ENCODE measurements at regions not wholly inside any gene's neighbourhood (a gene's known extent, or its start where the extent isn't known, plus 50 kb on each side); places are given as distances from the start of the nearest gene placed in this dataset.

DNA sequence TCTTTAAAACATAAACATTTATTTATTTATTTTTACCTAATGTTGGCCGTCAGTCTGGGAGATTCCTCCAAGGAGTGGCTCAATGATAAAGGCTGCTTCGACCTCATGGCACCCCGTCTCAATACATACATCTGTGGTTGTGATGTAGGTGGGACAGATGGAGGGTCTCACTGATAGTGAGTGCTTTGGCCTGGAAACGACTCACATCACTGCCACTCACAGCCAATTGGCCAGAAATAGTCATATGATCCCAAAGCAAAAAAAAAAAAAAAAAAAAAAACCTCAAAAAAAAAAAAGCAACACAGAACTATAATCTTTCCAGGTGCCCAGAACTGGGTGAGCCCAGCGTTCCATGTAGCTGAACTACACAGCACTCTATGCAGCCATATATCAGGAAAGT, 125.4 kb downstream of the PSAT1 start:
- Histone ChIP-seq H3K27ac (ENCODE audit: low read length, poor library complexity, severe bottlenecking) (no peak overlapping the region), H3K18ac (ENCODE audit: low read depth in 1 of 2, low read length in 2 of 2) (no peak overlapping the region), H3K36me3 (ENCODE audit: control insufficient read depth in 1 of 2, insufficient read depth in 2 of 2, low read depth in 1 of 2, low read length in 2 of 2) (no peaks in the 10 kb centered on the region), H2AFZ (ENCODE audit: low read depth, low read length) (no peak overlapping the region), H2BK120ac (ENCODE audit: low read depth, low read length) (no peak overlapping the region), H3K4me2 (ENCODE audit: low read length, poor library complexity, severe bottlenecking) (no peak overlapping the region), H4K91ac (ENCODE audit: low read length) (no peak overlapping the region), H3K4ac (ENCODE audit: low read depth in 1 of 2, low read length in 2 of 2) (no peak overlapping the region), H2BK12ac (ENCODE audit: low read length in 2 of 2) (no peak overlapping the region), H3K14ac (ENCODE audit: low read length in 2 of 2) (no peak overlapping the region), H3K9ac (ENCODE audit: low read length) (no peak overlapping the region), H3K4me3 (ENCODE audit: insufficient read depth in 1 of 2, low read depth in 1 of 2, low read length in 2 of 2) (no peak overlapping the region), H2BK5ac (ENCODE audit: low read depth, low read length, poor library complexity, severe bottlenecking) (no peak overlapping the region), H2AK5ac (ENCODE audit: low read length, severe bottlenecking) (no peak overlapping the region), H3K79me1 (replicated peaks; ENCODE audit: low read length, poor library complexity, severe bottlenecking) (no peaks in the 10 kb centered on the region), H4K8ac (ENCODE audit: low read length) (no peak overlapping the region), H3K9me3 (ENCODE audit: control insufficient read depth, low read length) (no peaks in the 10 kb centered on the region), H3K4me1 (ENCODE audit: control insufficient read depth, insufficient read depth, low read depth, low read length) (no peaks in the 10 kb centered on the region), H3K27me3 (ENCODE audit: control insufficient read depth in 1 of 2, insufficient read depth in 1 of 2, low read length in 2 of 2) (no peaks in the 10 kb centered on the region), H2BK15ac (ENCODE audit: low read depth, poor library complexity, severe bottlenecking) (no peak overlapping the region), H3K23ac (ENCODE audit: low read length in 2 of 2) (no peak overlapping the region)
- DNase-seq = no peak
- WGBS = 95% methylated on average over 5 of the region's 5 CpGs

DNA sequence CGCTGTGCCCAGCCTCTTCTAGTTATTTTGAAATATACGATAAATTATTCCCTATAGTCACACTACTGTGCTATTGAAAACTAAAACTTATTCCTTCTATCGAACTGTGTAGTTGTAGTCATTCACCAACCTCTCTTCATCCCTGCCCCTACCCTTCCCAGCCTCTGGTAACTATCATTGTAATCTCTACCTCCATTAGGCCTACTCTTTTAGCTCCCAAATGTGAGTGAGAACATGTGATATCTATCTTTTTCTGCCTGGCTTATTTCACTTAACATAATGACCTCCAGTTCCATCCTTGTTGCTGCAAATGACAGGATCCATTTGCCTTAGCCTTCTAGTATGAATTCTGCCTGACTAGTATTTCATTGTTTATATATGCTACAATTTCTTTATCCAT, 127.4 kb downstream of the PSAT1 start:
- DNase-seq = no peak
- no peak overlapping the region for H3K4ac ChIP-seq (ENCODE audit: low read depth in 1 of 2, low read length in 2 of 2)
- no peaks in the 10 kb centered on the region for H3K36me3 ChIP-seq (ENCODE audit: control insufficient read depth in 1 of 2, insufficient read depth in 2 of 2, low read depth in 1 of 2, low read length in 2 of 2)
- H3K4me1 ChIP-seq (ENCODE audit: control insufficient read depth, insufficient read depth, low read depth, low read length) = no peaks in the 10 kb centered on the region
- peaks cover 3% of the 10 kb centered on the region for H3K9me3 ChIP-seq (ENCODE audit: control insufficient read depth, low read length)
- no peaks in the 10 kb centered on the region for H3K27me3 ChIP-seq (ENCODE audit: control insufficient read depth in 1 of 2, insufficient read depth in 1 of 2, low read length in 2 of 2)
- H3K23ac ChIP-seq (ENCODE audit: low read length in 2 of 2) = no peak overlapping the region
- no peak overlapping the region for H4K91ac ChIP-seq (ENCODE audit: low read length)
- WGBS = 99% methylated on average over 3 of the region's 3 CpGs
- no peak overlapping the region for H3K9ac ChIP-seq (ENCODE audit: low read length)
- H2AFZ ChIP-seq (ENCODE audit: low read depth, low read length) = no peak overlapping the region
- H3K79me1 ChIP-seq (replicated peaks; ENCODE audit: low read length, poor library complexity, severe bottlenecking) = no peaks in the 10 kb centered on the region
- H3K18ac ChIP-seq (ENCODE audit: low read depth in 1 of 2, low read length in 2 of 2) = no peak overlapping the region
- H3K27ac ChIP-seq (ENCODE audit: low read length, poor library complexity, severe bottlenecking) = no peak overlapping the region
- H3K4me3 ChIP-seq (ENCODE audit: insufficient read depth in 1 of 2, low read depth in 1 of 2, low read length in 2 of 2) = no peak overlapping the region
- no peak overlapping the region for H3K4me2 ChIP-seq (ENCODE audit: low read length, poor library complexity, severe bottlenecking)
- H2BK15ac ChIP-seq (ENCODE audit: low read depth, poor library complexity, severe bottlenecking) = no peak overlapping the region
- H3K14ac ChIP-seq (ENCODE audit: low read length in 2 of 2) = no peak overlapping the region
- H2BK12ac ChIP-seq (ENCODE audit: low read length in 2 of 2) = no peak overlapping the region
- no peak overlapping the region for H4K8ac ChIP-seq (ENCODE audit: low read length)
- H2BK5ac ChIP-seq (ENCODE audit: low read depth, low read length, poor library complexity, severe bottlenecking) = no peak overlapping the region
- no peak overlapping the region for H2BK120ac ChIP-seq (ENCODE audit: low read depth, low read length)
- no peak overlapping the region for H2AK5ac ChIP-seq (ENCODE audit: low read length, severe bottlenecking)

DNA sequence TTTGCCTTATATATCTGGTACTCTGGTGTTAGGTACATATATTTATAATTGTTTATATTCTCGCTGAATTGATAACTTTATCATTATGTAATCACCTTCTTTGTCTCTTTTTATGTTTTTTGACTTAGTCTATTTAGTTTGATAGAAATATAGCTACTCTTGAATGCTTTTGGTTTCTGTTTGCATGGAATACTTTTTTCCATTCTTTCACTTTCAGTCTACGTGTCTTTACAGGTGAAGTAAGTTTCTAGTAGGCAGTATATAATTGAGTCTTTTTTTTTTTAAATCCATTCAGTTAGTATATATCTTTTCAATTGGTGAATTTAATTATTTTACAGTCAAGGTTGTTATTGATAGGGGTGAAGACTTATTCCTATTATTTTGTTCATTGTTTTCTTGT, 131.7 kb downstream of the PSAT1 start:
- no peaks in the 10 kb centered on the region for H3K4me1 ChIP-seq (ENCODE audit: control insufficient read depth, insufficient read depth, low read depth, low read length)
- H2AFZ ChIP-seq (ENCODE audit: low read depth, low read length) = no peak overlapping the region
- no peak overlapping the region for H2BK120ac ChIP-seq (ENCODE audit: low read depth, low read length)
- no peak for DNase-seq
- H3K4me2 ChIP-seq (ENCODE audit: low read length, poor library complexity, severe bottlenecking) = no peak overlapping the region
- no peak overlapping the region for H3K18ac ChIP-seq (ENCODE audit: low read depth in 1 of 2, low read length in 2 of 2)
- no peak overlapping the region for H4K91ac ChIP-seq (ENCODE audit: low read length)
- H3K14ac ChIP-seq (ENCODE audit: low read length in 2 of 2) = no peak overlapping the region
- H2BK12ac ChIP-seq (ENCODE audit: low read length in 2 of 2) = no peak overlapping the region
- H3K27ac ChIP-seq (ENCODE audit: low read length, poor library complexity, severe bottlenecking) = no peak overlapping the region
- no peak overlapping the region for H4K8ac ChIP-seq (ENCODE audit: low read length)
- H3K79me1 ChIP-seq (replicated peaks; ENCODE audit: low read length, poor library complexity, severe bottlenecking) = no peaks in the 10 kb centered on the region
- H3K23ac ChIP-seq (ENCODE audit: low read length in 2 of 2) = no peak overlapping the region
- no peak overlapping the region for H3K4ac ChIP-seq (ENCODE audit: low read depth in 1 of 2, low read length in 2 of 2)
- no peaks in the 10 kb centered on the region for H3K36me3 ChIP-seq (ENCODE audit: control insufficient read depth in 1 of 2, insufficient read depth in 2 of 2, low read depth in 1 of 2, low read length in 2 of 2)
- H3K9ac ChIP-seq (ENCODE audit: low read length) = no peak overlapping the region
- no peak overlapping the region for H2BK15ac ChIP-seq (ENCODE audit: low read depth, poor library complexity, severe bottlenecking)
- H3K27me3 ChIP-seq (ENCODE audit: control insufficient read depth in 1 of 2, insufficient read depth in 1 of 2, low read length in 2 of 2) = no peaks in the 10 kb centered on the region
- no peak overlapping the region for H2AK5ac ChIP-seq (ENCODE audit: low read length, severe bottlenecking)
- no CpG with 5 or more reads among the region's 2 CpGs for WGBS
- H2BK5ac ChIP-seq (ENCODE audit: low read depth, low read length, poor library complexity, severe bottlenecking) = no peak overlapping the region
- peaks cover 15% of the 10 kb centered on the region for H3K9me3 ChIP-seq (ENCODE audit: control insufficient read depth, low read length)
- no peak overlapping the region for H3K4me3 ChIP-seq (ENCODE audit: insufficient read depth in 1 of 2, low read depth in 1 of 2, low read length in 2 of 2)

DNA sequence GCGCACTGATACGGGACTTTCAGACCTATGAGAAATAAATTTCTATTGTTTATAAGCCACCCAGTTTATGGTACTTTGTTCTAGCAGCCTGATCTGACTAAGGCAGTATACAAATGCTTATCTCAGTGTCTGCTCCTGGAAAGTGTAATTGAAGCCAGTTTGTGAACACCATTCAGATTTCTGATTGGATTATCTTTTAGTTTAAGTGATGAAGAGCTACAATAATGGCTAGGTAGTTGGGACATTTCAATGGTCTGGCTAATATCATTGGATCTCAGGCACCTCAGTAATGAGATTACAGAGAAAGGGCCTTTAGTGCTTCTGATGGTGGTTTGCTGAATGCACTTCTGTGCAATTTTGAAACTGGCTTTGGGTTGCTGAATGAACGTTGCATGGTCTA, 133.5 kb downstream of the PSAT1 start:
- H4K8ac ChIP-seq (ENCODE audit: low read length) = no peak overlapping the region
- H2BK15ac ChIP-seq (ENCODE audit: low read depth, poor library complexity, severe bottlenecking) = no peak overlapping the region
- peaks cover 15% of the 10 kb centered on the region for H3K9me3 ChIP-seq (ENCODE audit: control insufficient read depth, low read length)
- H3K14ac ChIP-seq (ENCODE audit: low read length in 2 of 2) = no peak overlapping the region
- no peak overlapping the region for H2BK5ac ChIP-seq (ENCODE audit: low read depth, low read length, poor library complexity, severe bottlenecking)
- H2AK5ac ChIP-seq (ENCODE audit: low read length, severe bottlenecking) = no peak overlapping the region
- no peak overlapping the region for H3K9ac ChIP-seq (ENCODE audit: low read length)
- H2AFZ ChIP-seq (ENCODE audit: low read depth, low read length) = no peak overlapping the region
- H3K23ac ChIP-seq (ENCODE audit: low read length in 2 of 2) = no peak overlapping the region
- H3K18ac ChIP-seq (ENCODE audit: low read depth in 1 of 2, low read length in 2 of 2) = no peak overlapping the region
- no peak overlapping the region for H2BK120ac ChIP-seq (ENCODE audit: low read depth, low read length)
- no peak overlapping the region for H2BK12ac ChIP-seq (ENCODE audit: low read length in 2 of 2)
- WGBS = 100% methylated on average over 1 of the region's 3 CpGs
- no peak overlapping the region for H3K27ac ChIP-seq (ENCODE audit: low read length, poor library complexity, severe bottlenecking)
- no peak overlapping the region for H3K4me2 ChIP-seq (ENCODE audit: low read length, poor library complexity, severe bottlenecking)
- no peaks in the 10 kb centered on the region for H3K79me1 ChIP-seq (replicated peaks; ENCODE audit: low read length, poor library complexity, severe bottlenecking)
- H3K36me3 ChIP-seq (ENCODE audit: control insufficient read depth in 1 of 2, insufficient read depth in 2 of 2, low read depth in 1 of 2, low read length in 2 of 2) = no peaks in the 10 kb centered on the region
- no peak for DNase-seq
- H3K4me3 ChIP-seq (ENCODE audit: insufficient read depth in 1 of 2, low read depth in 1 of 2, low read length in 2 of 2) = no peak overlapping the region
- H3K4me1 ChIP-seq (ENCODE audit: control insufficient read depth, insufficient read depth, low read depth, low read length) = no peaks in the 10 kb centered on the region
- H3K4ac ChIP-seq (ENCODE audit: low read depth in 1 of 2, low read length in 2 of 2) = no peak overlapping the region
- no peak overlapping the region for H4K91ac ChIP-seq (ENCODE audit: low read length)
- H3K27me3 ChIP-seq (ENCODE audit: control insufficient read depth in 1 of 2, insufficient read depth in 1 of 2, low read length in 2 of 2) = peaks cover 0 to 13% of the 10 kb centered on the region in 2 experiments
